Calu3 (cell line): ENCODE measurements at regions not wholly inside any gene's neighbourhood (a gene's known extent, or its start where the extent isn't known, plus 50 kb on each side); places are given as distances from the start of the nearest gene placed in this dataset.

Source experiments
- BruUV-seq: library from RNA; stranded (reverse); fragments of 400-500 nt; replicated peaks from 2 replicates; lab custom pipeline; 2021; lab: Mats Ljungman, UMichigan
- CTCF ChIA-PET: fragments of 300-600 bp; sonication (Branson Sonifier 250); formaldehyde crosslinking; loops from one replicate; lab custom pipeline; 2022; ENCODE audit warnings: antibody characterized with exemption; lab: Charles Lee
- DNase-seq: peaks from one replicate; pipeline ENCODE4 v3.0.0; 2022
- H3K27ac Mint-ChIP-seq: one replicate; pipeline ENCODE4 v1.8.0; 2022; ENCODE audit warnings: mixed read lengths; ENCODE audit not compliant: unreplicated experiment
- H3K27me3 Mint-ChIP-seq: one replicate; pipeline ENCODE4 v1.8.0; 2022; ENCODE audit warnings: mixed read lengths; ENCODE audit not compliant: unreplicated experiment
- H3K36me3 Mint-ChIP-seq: one replicate; pipeline ENCODE4 v1.8.0; 2022; ENCODE audit warnings: mild to moderate bottlenecking, moderate library complexity, mixed read lengths; ENCODE audit not compliant: insufficient read depth, unreplicated experiment
- H3K4me1 Mint-ChIP-seq: one replicate; pipeline ENCODE4 v1.8.0; 2022; ENCODE audit warnings: mild to moderate bottlenecking, low read depth, mixed read lengths; ENCODE audit not compliant: unreplicated experiment
- H3K4me3 Mint-ChIP-seq: one replicate; pipeline ENCODE4 v1.8.0; 2022; ENCODE audit warnings: mild to moderate bottlenecking, low read depth, moderate library complexity, mixed read lengths; ENCODE audit not compliant: unreplicated experiment
- H3K9me3 Mint-ChIP-seq: one replicate; pipeline ENCODE4 v1.8.0; 2022; ENCODE audit warnings: low read depth, mixed read lengths; ENCODE audit not compliant: unreplicated experiment
- intact Hi-C: fragments of 100-400 bp; cut with micrococcal nuclease; formaldehyde crosslinking; loops from one replicate; pipeline ENCODE4 v1.10.0; 2022; ENCODE audit not compliant: unreplicated experiment
- TF ChIP-seq, protein P1 (sequence below): fragments of 200-600 bp; IDR thresholded peaks from one replicate; pipeline ENCODE4 v1.8.0; 2022; ENCODE audit warnings: antibody characterized with exemption; ENCODE audit not compliant: unreplicated experiment

DNA sequence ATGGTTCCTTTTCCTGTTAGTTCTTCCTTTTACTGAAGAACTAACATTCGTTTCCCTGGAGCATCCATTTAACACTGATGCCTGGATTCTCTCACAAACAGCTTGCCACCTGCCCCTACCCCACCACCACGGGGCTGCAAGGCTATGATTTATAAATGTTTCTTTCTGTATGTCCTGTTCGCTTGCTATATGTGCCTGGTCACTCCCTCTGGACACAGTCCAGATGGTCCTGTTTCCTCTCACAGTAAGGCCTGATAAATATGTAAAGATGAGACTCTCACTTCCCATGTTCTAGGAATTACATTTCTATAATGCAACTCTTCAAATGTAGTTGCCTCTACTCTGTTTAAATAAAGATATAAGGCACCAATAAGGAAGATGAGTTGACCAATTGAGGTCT lies 146.4 kb upstream of the SHB start:
- no peaks in the 10 kb centered on the region for H3K36me3 Mint-ChIP-seq
- no peak overlapping the region for H3K4me3 Mint-ChIP-seq
- no TSS peak for BruUV-seq
- no peak overlapping the region for H3K27ac Mint-ChIP-seq
- DNase-seq, result no peak
- H3K9me3 Mint-ChIP-seq, result peaks cover 2% of the 10 kb centered on the region
- TF ChIP-seq, protein P1, sequence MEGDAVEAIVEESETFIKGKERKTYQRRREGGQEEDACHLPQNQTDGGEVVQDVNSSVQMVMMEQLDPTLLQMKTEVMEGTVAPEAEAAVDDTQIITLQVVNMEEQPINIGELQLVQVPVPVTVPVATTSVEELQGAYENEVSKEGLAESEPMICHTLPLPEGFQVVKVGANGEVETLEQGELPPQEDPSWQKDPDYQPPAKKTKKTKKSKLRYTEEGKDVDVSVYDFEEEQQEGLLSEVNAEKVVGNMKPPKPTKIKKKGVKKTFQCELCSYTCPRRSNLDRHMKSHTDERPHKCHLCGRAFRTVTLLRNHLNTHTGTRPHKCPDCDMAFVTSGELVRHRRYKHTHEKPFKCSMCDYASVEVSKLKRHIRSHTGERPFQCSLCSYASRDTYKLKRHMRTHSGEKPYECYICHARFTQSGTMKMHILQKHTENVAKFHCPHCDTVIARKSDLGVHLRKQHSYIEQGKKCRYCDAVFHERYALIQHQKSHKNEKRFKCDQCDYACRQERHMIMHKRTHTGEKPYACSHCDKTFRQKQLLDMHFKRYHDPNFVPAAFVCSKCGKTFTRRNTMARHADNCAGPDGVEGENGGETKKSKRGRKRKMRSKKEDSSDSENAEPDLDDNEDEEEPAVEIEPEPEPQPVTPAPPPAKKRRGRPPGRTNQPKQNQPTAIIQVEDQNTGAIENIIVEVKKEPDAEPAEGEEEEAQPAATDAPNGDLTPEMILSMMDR, result no peak
- no peaks in the 10 kb centered on the region for H3K27me3 Mint-ChIP-seq
- CTCF ChIA-PET, result no interaction called here
- H3K4me1 Mint-ChIP-seq, result no peaks in the 10 kb centered on the region
- intact Hi-C loops, result no loop called here

GRCh38 chr9:38214432-38214831 lies 145.4 kb upstream of the SHB start:
- CTCF ChIA-PET, result no interaction called here
- Mint-ChIP-seq H3K36me3 (no peaks in the 10 kb centered on the region), H3K27ac (no peak overlapping the region), H3K9me3 (peaks cover 2% of the 10 kb centered on the region), H3K4me1 (no peaks in the 10 kb centered on the region), H3K27me3 (no peaks in the 10 kb centered on the region), H3K4me3 (no peak overlapping the region)
- TF ChIP-seq, protein P1, result no peak
- intact Hi-C loops, result no loop called here
- BruUV-seq, result no TSS peak
- no peak for DNase-seq

DNA sequence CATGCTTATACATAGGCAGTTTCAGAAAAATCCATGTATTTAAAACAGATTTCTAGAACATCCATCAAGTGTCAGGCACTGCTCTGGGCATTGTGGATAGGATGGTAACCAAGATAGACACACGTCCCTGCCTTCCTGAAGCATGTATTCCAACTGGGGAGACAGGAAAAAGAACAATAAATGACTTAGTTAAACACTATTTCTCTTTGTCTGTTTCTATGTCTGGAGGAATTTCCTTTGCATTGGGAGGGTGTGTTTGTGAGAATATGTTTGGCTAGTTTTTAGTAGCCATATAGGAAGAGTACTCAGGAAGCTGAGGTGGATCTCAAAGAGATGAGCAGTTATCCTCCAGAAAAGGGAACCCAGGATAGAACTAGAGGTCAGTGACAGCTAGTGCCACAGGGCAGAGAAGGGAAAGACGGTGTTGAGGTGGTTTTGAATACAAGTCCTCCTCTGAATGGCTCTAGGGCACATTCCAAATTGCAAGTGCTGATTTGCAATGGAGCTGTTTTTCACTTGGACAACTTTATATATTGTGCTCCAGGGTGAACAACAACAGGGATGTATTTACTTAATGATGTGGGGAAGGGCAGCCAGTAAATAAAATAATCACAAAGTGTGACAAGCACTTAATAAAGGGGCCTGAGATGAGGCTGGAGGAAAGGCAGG lies 144.7 kb upstream of the SHB start:
- TF ChIP-seq, protein P1, result no peak
- Mint-ChIP-seq H3K36me3 (no peaks in the 10 kb centered on the region), H3K27me3 (no peaks in the 10 kb centered on the region), H3K27ac (no peak overlapping the region), H3K4me3 (no peak overlapping the region), H3K4me1 (no peaks in the 10 kb centered on the region), H3K9me3 (peaks cover 5% of the 10 kb centered on the region)
- BruUV-seq, result no TSS peak
- intact Hi-C loops, result no loop called here
- DNase-seq, result no peak
- CTCF ChIA-PET, result no interaction called here

DNA sequence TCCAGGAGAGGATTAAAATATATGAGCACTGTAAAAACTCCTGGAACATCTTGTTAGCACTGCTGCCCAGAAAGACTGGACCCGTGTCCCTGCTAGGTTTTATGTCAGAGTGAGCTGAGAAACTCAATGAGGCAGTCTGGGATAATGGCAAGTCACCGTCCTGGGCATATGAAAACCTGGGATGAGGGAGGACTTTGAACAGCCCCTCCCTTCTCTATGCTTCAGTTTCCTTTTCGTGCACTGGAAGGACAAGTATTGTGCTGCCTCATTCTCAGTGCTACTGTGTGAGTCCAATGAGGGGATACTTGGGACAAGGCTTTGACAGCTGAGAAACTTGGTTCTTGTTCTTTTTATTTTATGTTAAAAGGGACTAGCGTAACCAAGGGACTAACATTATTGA lies 143.0 kb upstream of the SHB start:
- H3K27me3 Mint-ChIP-seq, result no peaks in the 10 kb centered on the region
- DNase-seq, result no peak
- no peaks in the 10 kb centered on the region for H3K4me1 Mint-ChIP-seq
- intact Hi-C loops, result no loop called here
- no TSS peak for BruUV-seq
- peaks cover 2% of the 10 kb centered on the region for H3K9me3 Mint-ChIP-seq
- no peak overlapping the region for H3K4me3 Mint-ChIP-seq
- CTCF ChIA-PET, result no interaction called here
- TF ChIP-seq, protein P1, result no peak
- no peaks in the 10 kb centered on the region for H3K36me3 Mint-ChIP-seq
- H3K27ac Mint-ChIP-seq, result no peak overlapping the region
